WTC11 (cell line): ENCODE measurements at regions not wholly inside any gene's neighbourhood (a gene's known extent, or its start where the extent isn't known, plus 50 kb on each side); places are given as distances from the start of the nearest gene placed in this dataset.

Experiments used
- ATAC-seq: fragments of 200-7000 bp; cut with Tn5 transposase; 2 replicates; pipeline ENCODE4 v1.10.0; 2021; ENCODE audit warnings: mild to moderate bottlenecking, moderate library complexity
- CTCF ChIA-PET: fragments of 300-600 bp; sonication (Branson Sonifier 250); formaldehyde crosslinking; loops from one replicate; lab custom pipeline; 2021; ENCODE audit warnings: antibody characterized with exemption; lab: Charles Lee
- POLR2A ChIA-PET: fragments of 350-600 bp; sonication (Branson Sonifier 250); formaldehyde crosslinking; loops from one replicate; lab custom pipeline; 2021; ENCODE audit warnings: antibody characterized with exemption; lab: Charles Lee
- DNase-seq: peaks from one replicate; pipeline ENCODE4 v3.0.0; 2021; ENCODE audit warnings: low spot score
- H3K27ac Mint-ChIP-seq: 2 replicates; pipeline ENCODE4 v1.8.0; 2021; ENCODE audit warnings: mixed read lengths
- H3K27me3 Mint-ChIP-seq: 2 replicates; pipeline ENCODE4 v1.8.0; 2021; ENCODE audit warnings: low read depth, mild to moderate bottlenecking, moderate library complexity, mixed read lengths
- H3K36me3 Mint-ChIP-seq: 2 replicates; pipeline ENCODE4 v1.8.0; 2021; ENCODE audit warnings: mixed read lengths
- H3K4me1 Mint-ChIP-seq: 2 replicates; pipeline ENCODE4 v1.8.0; 2022; ENCODE audit warnings: mixed read lengths
- H3K4me3 Mint-ChIP-seq: 2 replicates; pipeline ENCODE4 v1.8.0; 2021; ENCODE audit warnings: mild to moderate bottlenecking, moderate library complexity, mixed read lengths
- H3K9me3 Mint-ChIP-seq: 2 replicates; pipeline ENCODE4 v1.8.0; 2021; ENCODE audit warnings: mixed read lengths
- CREB1 ChIP-seq: sonication (generic); formaldehyde crosslinking; IDR thresholded peaks from 2 replicates; pipeline ENCODE4 v1.8.0; 2023; ENCODE audit warnings: mild to moderate bottlenecking, missing genetic modification reagents
- ELF4 ChIP-seq: sonication (generic); formaldehyde crosslinking; IDR thresholded peaks from 2 replicates; pipeline ENCODE4 v1.8.1; 2022; ENCODE audit warnings: low read depth, mild to moderate bottlenecking, moderate library complexity, missing genetic modification reagents
- GTF2I ChIP-seq: fragments of 250-450 bp; sonication (Bioruptor Pico); conservative IDR thresholded peaks from 2 replicates; pipeline ENCODE4 v1.4.0; 2021; ENCODE audit warnings: mild to moderate bottlenecking
- HMGA2 ChIP-seq: fragments of 250-450 bp; sonication (Bioruptor Pico); IDR thresholded peaks from 2 replicates; pipeline ENCODE4 v1.4.0; 2021; ENCODE audit warnings: mild to moderate bottlenecking, moderate library complexity
- NFYB ChIP-seq: sonication (generic); formaldehyde crosslinking; conservative IDR thresholded peaks from 2 replicates; pipeline ENCODE4 v1.8.0; 2022; ENCODE audit warnings: low read depth, missing genetic modification reagents
- RELA ChIP-seq: sonication (generic); formaldehyde crosslinking; IDR thresholded peaks from 2 replicates; pipeline ENCODE4 v1.8.1; 2022; ENCODE audit warnings: missing genetic modification reagents, mild to moderate bottlenecking, borderline replicate concordance
- TEAD4 ChIP-seq: sonication (generic); formaldehyde crosslinking; IDR thresholded peaks from 2 replicates; pipeline ENCODE4 v1.8.0; 2022; ENCODE audit warnings: mild to moderate bottlenecking, missing genetic modification reagents
- ZBTB21 ChIP-seq: sonication (generic); formaldehyde crosslinking; IDR thresholded peaks from 2 replicates; pipeline ENCODE4 v1.8.1; 2023; ENCODE audit warnings: mild to moderate bottlenecking, missing genetic modification reagents, borderline replicate concordance
- ZNF219 ChIP-seq: sonication (generic); formaldehyde crosslinking; IDR thresholded peaks from 2 replicates; pipeline ENCODE4 v1.8.0; 2023; ENCODE audit warnings: missing genetic modification reagents, mild to moderate bottlenecking, borderline replicate concordance
- ZNF423 ChIP-seq: fragments of 250-450 bp; sonication (Bioruptor Pico); IDR thresholded peaks from 2 replicates; pipeline ENCODE4 v2.1.2; 2022; ENCODE audit warnings: mild to moderate bottlenecking, moderate library complexity
- TF ChIP-seq, protein P1 (sequence below): fragments of 250-450 bp; sonication (Bioruptor Pico); IDR thresholded peaks from 2 replicates; pipeline ENCODE4 v1.8.0; 2021; ENCODE audit warnings: mild to moderate bottlenecking
- TF ChIP-seq, protein P2 (sequence below): fragments of 250-450 bp; sonication (Bioruptor Pico); IDR thresholded peaks from 2 replicates; pipeline ENCODE4 v2.1.2; 2022; ENCODE audit warnings: mild to moderate bottlenecking, moderate library complexity
- TF ChIP-seq, protein P3 (sequence below): sonication (generic); formaldehyde crosslinking; IDR thresholded peaks from 2 replicates; pipeline ENCODE4 v1.8.1; 2023; ENCODE audit warnings: mild to moderate bottlenecking, missing genetic modification reagents
- TF ChIP-seq, protein P4 (sequence below): sonication (generic); formaldehyde crosslinking; IDR thresholded peaks from 2 replicates; pipeline ENCODE4 v1.8.1; 2022; ENCODE audit warnings: mild to moderate bottlenecking, missing genetic modification reagents, moderate library complexity, borderline replicate concordance
- TF ChIP-seq, protein P5 (sequence below): sonication (generic); formaldehyde crosslinking; IDR thresholded peaks from 2 replicates; pipeline ENCODE4 v1.8.0; 2023; ENCODE audit warnings: mild to moderate bottlenecking, missing genetic modification reagents
- TF ChIP-seq, protein P6 (sequence below): fragments of 250-450 bp; sonication (Bioruptor Pico); conservative IDR thresholded peaks from 2 replicates; pipeline ENCODE4 v1.9.0; 2021; ENCODE audit warnings: mild to moderate bottlenecking
- TF ChIP-seq, protein P7 (sequence below): fragments of 250-450 bp; sonication (Bioruptor Pico); IDR thresholded peaks from 2 replicates; pipeline ENCODE4 v1.9.0; 2021; ENCODE audit warnings: mild to moderate bottlenecking, borderline replicate concordance
- TF ChIP-seq, protein P8 (sequence below): sonication (generic); formaldehyde crosslinking; conservative IDR thresholded peaks from 2 replicates; pipeline ENCODE4 v1.8.1; 2022; ENCODE audit warnings: mild to moderate bottlenecking, missing genetic modification reagents

DNA sequence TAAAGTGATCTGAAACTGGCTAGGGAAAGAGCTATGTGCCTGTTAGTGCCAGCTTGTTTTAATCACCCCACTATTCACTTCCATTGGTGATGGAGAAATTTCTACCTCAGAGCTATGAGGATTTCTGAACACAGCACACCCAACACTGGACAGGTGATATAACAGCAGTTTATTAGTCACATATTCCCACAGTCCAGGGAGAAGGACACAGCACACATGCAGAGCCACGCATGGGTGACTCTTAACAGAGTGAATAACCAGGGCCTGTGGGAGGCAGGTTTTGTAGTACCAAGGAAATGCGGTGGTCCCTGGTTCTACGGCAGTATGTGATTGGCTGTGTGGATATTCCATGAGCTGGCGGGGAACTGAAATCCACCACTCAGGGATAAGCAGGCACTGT, 455.1 kb downstream of the BTG1 start:
- TF ChIP-seq, protein P1, sequence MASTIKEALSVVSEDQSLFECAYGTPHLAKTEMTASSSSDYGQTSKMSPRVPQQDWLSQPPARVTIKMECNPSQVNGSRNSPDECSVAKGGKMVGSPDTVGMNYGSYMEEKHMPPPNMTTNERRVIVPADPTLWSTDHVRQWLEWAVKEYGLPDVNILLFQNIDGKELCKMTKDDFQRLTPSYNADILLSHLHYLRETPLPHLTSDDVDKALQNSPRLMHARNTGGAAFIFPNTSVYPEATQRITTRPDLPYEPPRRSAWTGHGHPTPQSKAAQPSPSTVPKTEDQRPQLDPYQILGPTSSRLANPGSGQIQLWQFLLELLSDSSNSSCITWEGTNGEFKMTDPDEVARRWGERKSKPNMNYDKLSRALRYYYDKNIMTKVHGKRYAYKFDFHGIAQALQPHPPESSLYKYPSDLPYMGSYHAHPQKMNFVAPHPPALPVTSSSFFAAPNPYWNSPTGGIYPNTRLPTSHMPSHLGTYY, result no peak
- TF ChIP-seq HMGA2 (no peak), NFYB (CRISPR knock-in tag) (no peak), ZNF219 (CRISPR knock-in tag) (no peak), TEAD4 (no peak), CREB1 (CRISPR knock-in tag) (no peak)
- TF ChIP-seq, protein P2, sequence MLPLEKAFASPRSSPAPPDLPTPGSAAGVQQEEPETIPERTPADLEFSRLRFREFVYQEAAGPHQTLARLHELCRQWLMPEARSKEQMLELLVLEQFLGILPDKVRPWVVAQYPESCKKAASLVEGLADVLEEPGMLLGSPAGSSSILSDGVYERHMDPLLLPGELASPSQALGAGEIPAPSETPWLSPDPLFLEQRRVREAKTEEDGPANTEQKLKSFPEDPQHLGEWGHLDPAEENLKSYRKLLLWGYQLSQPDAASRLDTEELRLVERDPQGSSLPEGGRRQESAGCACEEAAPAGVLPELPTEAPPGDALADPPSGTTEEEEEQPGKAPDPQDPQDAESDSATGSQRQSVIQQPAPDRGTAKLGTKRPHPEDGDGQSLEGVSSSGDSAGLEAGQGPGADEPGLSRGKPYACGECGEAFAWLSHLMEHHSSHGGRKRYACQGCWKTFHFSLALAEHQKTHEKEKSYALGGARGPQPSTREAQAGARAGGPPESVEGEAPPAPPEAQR (CRISPR knock-in tag), result no peak
- TF ChIP-seq, protein P3, sequence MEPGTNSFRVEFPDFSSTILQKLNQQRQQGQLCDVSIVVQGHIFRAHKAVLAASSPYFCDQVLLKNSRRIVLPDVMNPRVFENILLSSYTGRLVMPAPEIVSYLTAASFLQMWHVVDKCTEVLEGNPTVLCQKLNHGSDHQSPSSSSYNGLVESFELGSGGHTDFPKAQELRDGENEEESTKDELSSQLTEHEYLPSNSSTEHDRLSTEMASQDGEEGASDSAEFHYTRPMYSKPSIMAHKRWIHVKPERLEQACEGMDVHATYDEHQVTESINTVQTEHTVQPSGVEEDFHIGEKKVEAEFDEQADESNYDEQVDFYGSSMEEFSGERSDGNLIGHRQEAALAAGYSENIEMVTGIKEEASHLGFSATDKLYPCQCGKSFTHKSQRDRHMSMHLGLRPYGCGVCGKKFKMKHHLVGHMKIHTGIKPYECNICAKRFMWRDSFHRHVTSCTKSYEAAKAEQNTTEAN, result no peak
- TF ChIP-seq, protein P4, sequence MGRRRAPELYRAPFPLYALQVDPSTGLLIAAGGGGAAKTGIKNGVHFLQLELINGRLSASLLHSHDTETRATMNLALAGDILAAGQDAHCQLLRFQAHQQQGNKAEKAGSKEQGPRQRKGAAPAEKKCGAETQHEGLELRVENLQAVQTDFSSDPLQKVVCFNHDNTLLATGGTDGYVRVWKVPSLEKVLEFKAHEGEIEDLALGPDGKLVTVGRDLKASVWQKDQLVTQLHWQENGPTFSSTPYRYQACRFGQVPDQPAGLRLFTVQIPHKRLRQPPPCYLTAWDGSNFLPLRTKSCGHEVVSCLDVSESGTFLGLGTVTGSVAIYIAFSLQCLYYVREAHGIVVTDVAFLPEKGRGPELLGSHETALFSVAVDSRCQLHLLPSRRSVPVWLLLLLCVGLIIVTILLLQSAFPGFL (CRISPR knock-in tag), result no peak
- TF ChIP-seq, protein P5, sequence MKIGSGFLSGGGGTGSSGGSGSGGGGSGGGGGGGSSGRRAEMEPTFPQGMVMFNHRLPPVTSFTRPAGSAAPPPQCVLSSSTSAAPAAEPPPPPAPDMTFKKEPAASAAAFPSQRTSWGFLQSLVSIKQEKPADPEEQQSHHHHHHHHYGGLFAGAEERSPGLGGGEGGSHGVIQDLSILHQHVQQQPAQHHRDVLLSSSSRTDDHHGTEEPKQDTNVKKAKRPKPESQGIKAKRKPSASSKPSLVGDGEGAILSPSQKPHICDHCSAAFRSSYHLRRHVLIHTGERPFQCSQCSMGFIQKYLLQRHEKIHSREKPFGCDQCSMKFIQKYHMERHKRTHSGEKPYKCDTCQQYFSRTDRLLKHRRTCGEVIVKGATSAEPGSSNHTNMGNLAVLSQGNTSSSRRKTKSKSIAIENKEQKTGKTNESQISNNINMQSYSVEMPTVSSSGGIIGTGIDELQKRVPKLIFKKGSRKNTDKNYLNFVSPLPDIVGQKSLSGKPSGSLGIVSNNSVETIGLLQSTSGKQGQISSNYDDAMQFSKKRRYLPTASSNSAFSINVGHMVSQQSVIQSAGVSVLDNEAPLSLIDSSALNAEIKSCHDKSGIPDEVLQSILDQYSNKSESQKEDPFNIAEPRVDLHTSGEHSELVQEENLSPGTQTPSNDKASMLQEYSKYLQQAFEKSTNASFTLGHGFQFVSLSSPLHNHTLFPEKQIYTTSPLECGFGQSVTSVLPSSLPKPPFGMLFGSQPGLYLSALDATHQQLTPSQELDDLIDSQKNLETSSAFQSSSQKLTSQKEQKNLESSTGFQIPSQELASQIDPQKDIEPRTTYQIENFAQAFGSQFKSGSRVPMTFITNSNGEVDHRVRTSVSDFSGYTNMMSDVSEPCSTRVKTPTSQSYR (CRISPR knock-in tag), result no peak
- ChIA-PET POLR2A (no interaction called here), CTCF (no interaction called here)
- DNase-seq, result no peak
- no peak for ATAC-seq
- H3K27ac Mint-ChIP-seq, result no peak overlapping the region
- peaks cover 10% of the 10 kb centered on the region for H3K9me3 Mint-ChIP-seq
- no peaks in the 10 kb centered on the region for H3K4me1 Mint-ChIP-seq
- no peak overlapping the region for H3K4me3 Mint-ChIP-seq
- no peaks in the 10 kb centered on the region for H3K27me3 Mint-ChIP-seq
- H3K36me3 Mint-ChIP-seq, result no peaks in the 10 kb centered on the region

DNA sequence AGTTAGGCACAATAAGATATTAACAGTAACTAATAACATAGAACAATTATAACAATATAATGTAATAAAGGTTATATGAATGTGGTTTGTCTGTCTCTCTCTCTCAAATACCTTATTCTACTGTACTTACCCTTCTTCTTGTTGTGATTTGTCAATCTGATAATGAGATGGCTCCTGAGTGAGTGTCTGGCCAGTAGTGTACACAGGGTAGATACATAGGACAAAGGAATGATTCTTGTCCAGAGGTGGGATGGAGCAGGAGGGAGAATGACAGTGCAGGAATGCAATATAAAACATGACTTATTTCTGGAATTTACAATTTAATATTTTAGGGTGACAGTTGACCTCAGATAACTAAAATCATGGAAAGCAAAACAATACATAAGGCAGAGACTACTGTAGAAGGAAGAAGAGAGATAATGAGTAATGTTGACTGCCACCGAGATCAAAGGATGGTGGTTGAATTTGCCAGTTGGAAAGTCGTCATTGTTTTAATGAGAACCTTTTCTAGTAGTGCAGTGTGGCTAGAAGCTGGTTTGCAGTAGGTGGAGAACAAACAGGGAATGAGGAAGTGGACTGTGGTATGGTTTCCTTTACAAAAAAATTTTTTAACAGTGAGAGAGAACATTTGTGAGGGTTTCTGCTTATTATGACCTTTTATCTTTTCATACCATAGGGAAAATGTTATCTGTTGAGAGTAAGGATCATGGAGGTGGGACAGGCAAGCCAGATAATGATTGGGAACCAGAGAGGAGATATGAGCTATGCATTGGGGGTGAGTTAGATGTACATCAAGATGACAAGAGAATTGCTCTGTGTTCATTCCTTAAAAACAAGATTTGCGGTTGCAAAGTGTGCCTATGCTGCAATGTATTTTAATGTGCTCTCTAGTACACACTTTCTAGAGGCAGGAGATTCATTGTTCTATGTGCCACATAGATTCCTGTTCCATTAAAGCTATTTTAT, 458.3 kb downstream of the BTG1 start:
- DNase-seq (no peak), ATAC-seq (no peak)
- H3K9me3 Mint-ChIP-seq, result no peaks in the 10 kb centered on the region
- H3K27me3 Mint-ChIP-seq, result no peaks in the 10 kb centered on the region
- H3K4me1 Mint-ChIP-seq, result no peaks in the 10 kb centered on the region
- CTCF ChIA-PET, result no interaction called here
- no peaks in the 10 kb centered on the region for H3K36me3 Mint-ChIP-seq
- no peak overlapping the region for H3K4me3 Mint-ChIP-seq
- POLR2A ChIA-PET, result no interaction called here
- H3K27ac Mint-ChIP-seq, result no peak overlapping the region
- TF ChIP-seq RELA (CRISPR knock-in tag), result no peak
- TF ChIP-seq, protein P6, sequence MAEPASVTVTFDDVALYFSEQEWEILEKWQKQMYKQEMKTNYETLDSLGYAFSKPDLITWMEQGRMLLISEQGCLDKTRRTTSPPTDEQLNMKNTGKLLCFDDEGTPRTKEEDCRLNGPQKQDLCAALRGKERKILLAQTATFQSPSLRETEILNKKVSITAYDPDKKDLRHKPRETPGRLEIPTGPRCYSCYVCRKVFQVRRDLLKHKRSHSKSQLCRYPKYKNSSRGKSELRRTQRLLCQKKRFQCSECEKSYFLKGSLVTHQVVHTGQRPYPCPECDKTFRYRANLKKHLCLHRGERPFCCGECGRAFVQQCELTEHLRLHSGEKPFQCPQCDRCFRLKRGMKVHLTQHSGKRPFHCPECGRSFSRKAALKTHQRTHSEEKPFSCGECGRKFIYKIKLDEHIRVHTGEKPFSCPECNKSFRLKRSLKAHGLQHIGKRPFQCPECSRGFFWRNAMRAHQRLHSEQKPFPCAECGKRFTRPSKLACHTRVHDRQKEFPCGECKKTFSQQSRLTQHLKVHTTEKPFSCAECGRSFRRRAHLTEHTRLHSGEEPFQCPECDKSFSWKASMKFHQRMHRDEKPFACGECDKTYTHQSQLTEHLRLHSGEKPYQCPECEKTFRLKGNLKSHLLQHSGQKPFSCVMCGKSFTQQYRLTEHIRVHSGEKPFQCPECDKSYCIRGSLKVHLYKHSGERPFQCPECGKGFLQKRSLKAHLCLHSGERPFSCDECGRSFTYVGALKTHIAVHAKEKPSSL (CRISPR knock-in tag), result no peak
- no peak for TF ChIP-seq ZNF423 (CRISPR knock-in tag)
- TF ChIP-seq ZBTB21 (CRISPR knock-in tag), result no peak
- TF ChIP-seq GTF2I (CRISPR knock-in tag), result no peak
- no peak for TF ChIP-seq ELF4 (CRISPR knock-in tag)
- TF ChIP-seq, protein P7, sequence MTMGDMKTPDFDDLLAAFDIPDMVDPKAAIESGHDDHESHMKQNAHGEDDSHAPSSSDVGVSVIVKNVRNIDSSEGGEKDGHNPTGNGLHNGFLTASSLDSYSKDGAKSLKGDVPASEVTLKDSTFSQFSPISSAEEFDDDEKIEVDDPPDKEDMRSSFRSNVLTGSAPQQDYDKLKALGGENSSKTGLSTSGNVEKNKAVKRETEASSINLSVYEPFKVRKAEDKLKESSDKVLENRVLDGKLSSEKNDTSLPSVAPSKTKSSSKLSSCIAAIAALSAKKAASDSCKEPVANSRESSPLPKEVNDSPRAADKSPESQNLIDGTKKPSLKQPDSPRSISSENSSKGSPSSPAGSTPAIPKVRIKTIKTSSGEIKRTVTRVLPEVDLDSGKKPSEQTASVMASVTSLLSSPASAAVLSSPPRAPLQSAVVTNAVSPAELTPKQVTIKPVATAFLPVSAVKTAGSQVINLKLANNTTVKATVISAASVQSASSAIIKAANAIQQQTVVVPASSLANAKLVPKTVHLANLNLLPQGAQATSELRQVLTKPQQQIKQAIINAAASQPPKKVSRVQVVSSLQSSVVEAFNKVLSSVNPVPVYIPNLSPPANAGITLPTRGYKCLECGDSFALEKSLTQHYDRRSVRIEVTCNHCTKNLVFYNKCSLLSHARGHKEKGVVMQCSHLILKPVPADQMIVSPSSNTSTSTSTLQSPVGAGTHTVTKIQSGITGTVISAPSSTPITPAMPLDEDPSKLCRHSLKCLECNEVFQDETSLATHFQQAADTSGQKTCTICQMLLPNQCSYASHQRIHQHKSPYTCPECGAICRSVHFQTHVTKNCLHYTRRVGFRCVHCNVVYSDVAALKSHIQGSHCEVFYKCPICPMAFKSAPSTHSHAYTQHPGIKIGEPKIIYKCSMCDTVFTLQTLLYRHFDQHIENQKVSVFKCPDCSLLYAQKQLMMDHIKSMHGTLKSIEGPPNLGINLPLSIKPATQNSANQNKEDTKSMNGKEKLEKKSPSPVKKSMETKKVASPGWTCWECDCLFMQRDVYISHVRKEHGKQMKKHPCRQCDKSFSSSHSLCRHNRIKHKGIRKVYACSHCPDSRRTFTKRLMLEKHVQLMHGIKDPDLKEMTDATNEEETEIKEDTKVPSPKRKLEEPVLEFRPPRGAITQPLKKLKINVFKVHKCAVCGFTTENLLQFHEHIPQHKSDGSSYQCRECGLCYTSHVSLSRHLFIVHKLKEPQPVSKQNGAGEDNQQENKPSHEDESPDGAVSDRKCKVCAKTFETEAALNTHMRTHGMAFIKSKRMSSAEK (CRISPR knock-in tag), result no peak
- TF ChIP-seq, protein P8, sequence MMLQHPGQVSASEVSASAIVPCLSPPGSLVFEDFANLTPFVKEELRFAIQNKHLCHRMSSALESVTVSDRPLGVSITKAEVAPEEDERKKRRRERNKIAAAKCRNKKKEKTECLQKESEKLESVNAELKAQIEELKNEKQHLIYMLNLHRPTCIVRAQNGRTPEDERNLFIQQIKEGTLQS (CRISPR knock-in tag), result no peak
